Fibroblast of skin of left biceps (primary cell): ENCODE measurements at regions not wholly inside any gene's neighbourhood (a gene's known extent, or its start where the extent isn't known, plus 50 kb on each side); places are given as distances from the start of the nearest gene placed in this dataset.

Source experiments
- DNase-seq, 2 experiments: peaks; one replicate each; pipeline ENCODE4 v3.0.0-alpha.2; 2013; ENCODE audit warnings: low read depth in 2 of 2

GRCh38 chr4:129883996-129884395 lies 788.0 kb downstream of the C4orf33 start:
- DNase-seq, result no peak

GRCh38 chr4:129897111-129897510 lies 801.2 kb downstream of the C4orf33 start:
- no peak for DNase-seq

- no peak for DNase-seq
Measured at GRCh38 chr4:129899849-129900248, 803.9 kb downstream of the C4orf33 start.

GRCh38 chr4:129900430-129900953 lies 804.5 kb downstream of the C4orf33 start:
- DNase-seq, result no peak

- no peak for DNase-seq
Measured at GRCh38 chr4:129901205-129901604, 805.3 kb downstream of the C4orf33 start.

- no peak for DNase-seq
Measured at GRCh38 chr4:129903861-129904260, 807.9 kb downstream of the C4orf33 start.

GRCh38 chr4:129905256-129905655 lies 809.3 kb downstream of the C4orf33 start:
- no peak for DNase-seq

- no peak for DNase-seq
Measured at GRCh38 chr4:129908117-129908516, 812.2 kb downstream of the C4orf33 start.

- no peak for DNase-seq
Measured at GRCh38 chr4:129916991-129917390, 821.0 kb downstream of the C4orf33 start.

GRCh38 chr4:129917651-129918050 lies 821.7 kb downstream of the C4orf33 start:
- no peak for DNase-seq

- no peak for DNase-seq
Measured at GRCh38 chr4:129926936-129927335, 831.0 kb downstream of the C4orf33 start.

GRCh38 chr4:129929052-129929451 lies 833.1 kb downstream of the C4orf33 start:
- DNase-seq, result no peak

GRCh38 chr4:129929984-129930383 lies 834.0 kb downstream of the C4orf33 start:
- DNase-seq, result no peak

- no peak for DNase-seq
Measured at GRCh38 chr4:129950217-129950616, 854.3 kb downstream of the C4orf33 start.

GRCh38 chr4:129966175-129966574 lies 870.2 kb downstream of the C4orf33 start:
- no peak for DNase-seq

- no peak for DNase-seq
Measured at GRCh38 chr4:129968366-129968765, 872.4 kb downstream of the C4orf33 start.

GRCh38 chr4:129968778-129969177 lies 872.8 kb downstream of the C4orf33 start:
- no peak for DNase-seq

- no peak for DNase-seq
Measured at GRCh38 chr4:129970801-129971200, 874.8 kb downstream of the C4orf33 start.

GRCh38 chr4:129971419-129971818 lies 875.5 kb downstream of the C4orf33 start:
- DNase-seq, result no peak

GRCh38 chr4:129972257-129972656 lies 876.3 kb downstream of the C4orf33 start:
- DNase-seq, result no peak

- no peak for DNase-seq
Measured at GRCh38 chr4:129974730-129975129, 878.8 kb downstream of the C4orf33 start.

- DNase-seq, result no peak
Measured at GRCh38 chr4:129978315-129978714, 882.4 kb downstream of the C4orf33 start.

- no peak for DNase-seq
Measured at GRCh38 chr4:129988957-129989356, 893.0 kb downstream of the C4orf33 start.

GRCh38 chr4:129994715-129995114 lies 898.8 kb downstream of the C4orf33 start:
- no peak for DNase-seq
